HepG2 (cell line): ENCODE measurements at regions not wholly inside any gene's neighbourhood (a gene's known extent, or its start where the extent isn't known, plus 50 kb on each side); places are given as distances from the start of the nearest gene placed in this dataset.
A peak's percentile ranks its signal among the peaks of the same experiment; 100 is the strongest.

ENCODE experiments used
- BHLHE40 ChIP-seq: IDR thresholded peaks from 2 replicates; pipeline ENCODE4 v1.6.1; 2011; ENCODE audit warnings: low read length, improper control_type of control experiment
- DMAP1 ChIP-seq: IDR thresholded peaks from 2 replicates; pipeline ENCODE4 v1.6.1; 2016
- FOXK2 ChIP-seq: fragments of 450-650 bp; IDR thresholded peaks from 2 replicates; pipeline ENCODE4 v1.6.1; 2016
- FOXM1 ChIP-seq: sonication (generic); formaldehyde crosslinking; IDR thresholded peaks from 2 replicates; pipeline ENCODE4 v1.5.0; 2020; ENCODE audit warnings: missing genetic modification reagents
- FOXP4 ChIP-seq: sonication (generic); formaldehyde crosslinking; IDR thresholded peaks from 2 replicates; pipeline ENCODE4 v1.4.0; 2020; ENCODE audit warnings: missing genetic modification reagents
- GABPA ChIP-seq, 2 experiments: IDR thresholded peaks; 2 replicates each; pipeline ENCODE4 v1.6.1; 2011 to 2016; ENCODE audit warnings: low read depth in 2 of 2, low read length in 1 of 2, missing biosample characterization in 1 of 2, missing genetic modification characterization in 1 of 2
- JUNB ChIP-seq: sonication (generic); formaldehyde crosslinking; IDR thresholded peaks from 2 replicates; pipeline ENCODE4 v1.8.0; 2022; ENCODE audit warnings: missing genetic modification reagents, mild to moderate bottlenecking, borderline replicate concordance
- LRRFIP1 ChIP-seq: sonication (generic); formaldehyde crosslinking; conservative IDR thresholded peaks from 2 replicates; pipeline ENCODE4 v1.4.0; 2020; ENCODE audit warnings: missing genetic modification reagents
- RAD51 ChIP-seq: fragments of 450-650 bp; IDR thresholded peaks from 2 replicates; pipeline ENCODE4 v1.6.1; 2016; ENCODE audit warnings: borderline replicate concordance
- REPIN1 ChIP-seq: sonication (generic); formaldehyde crosslinking; IDR thresholded peaks from 2 replicates; pipeline ENCODE4 v1.8.0; 2022; ENCODE audit warnings: missing genetic modification reagents, low read depth, mild to moderate bottlenecking, borderline replicate concordance
- RXRA ChIP-seq: sonication (generic); formaldehyde crosslinking; IDR thresholded peaks from 2 replicates; pipeline ENCODE4 v1.5.1; 2020; ENCODE audit warnings: missing genetic modification reagents
- SMC3 ChIP-seq: IDR thresholded peaks from 2 replicates; pipeline ENCODE4 v1.6.1; 2011; ENCODE audit warnings: low read length, improper control_type of control experiment
- USF2 ChIP-seq, 2 experiments: sonication (generic) in 1 of 2; formaldehyde crosslinking in 1 of 2; IDR thresholded peaks; 2 replicates each; pipeline versions ENCODE4 v1.5.1 to v1.6.1; 2011 to 2020; ENCODE audit warnings: borderline replicate concordance in 1 of 2, low read depth in 1 of 2, low read length in 1 of 2, mild to moderate bottlenecking in 1 of 2, missing genetic modification reagents in 1 of 2, moderate library complexity in 1 of 2
- WIZ ChIP-seq: sonication (generic); formaldehyde crosslinking; IDR thresholded peaks from 2 replicates; pipeline ENCODE4 v1.5.1; 2020; ENCODE audit warnings: mild to moderate bottlenecking, missing genetic modification reagents
- ZBTB7A ChIP-seq: sonication (generic); formaldehyde crosslinking; IDR thresholded peaks from 2 replicates; pipeline ENCODE4 v1.8.0; 2022; ENCODE audit warnings: mild to moderate bottlenecking, missing genetic modification reagents
- ZC3H4 ChIP-seq: sonication (generic); formaldehyde crosslinking; IDR thresholded peaks from 2 replicates; pipeline ENCODE4 v1.4.0; 2020; ENCODE audit warnings: missing genetic modification reagents, borderline replicate concordance
- ZHX1 ChIP-seq: sonication (generic); formaldehyde crosslinking; IDR thresholded peaks from 2 replicates; pipeline ENCODE4 v1.8.1; 2022; ENCODE audit warnings: low read depth, mild to moderate bottlenecking, missing genetic modification reagents
- ZIK1 ChIP-seq: sonication (generic); formaldehyde crosslinking; IDR thresholded peaks from 2 replicates; pipeline ENCODE4 v1.5.0; 2020; ENCODE audit warnings: mild to moderate bottlenecking, low read depth, missing genetic modification reagents, borderline replicate concordance
- ZNF225 ChIP-seq: sonication (generic); formaldehyde crosslinking; IDR thresholded peaks from 2 replicates; pipeline ENCODE4 v1.4.0; 2020; ENCODE audit warnings: mild to moderate bottlenecking, missing genetic modification reagents
- ZNF629 ChIP-seq: sonication (generic); formaldehyde crosslinking; conservative IDR thresholded peaks from 2 replicates; pipeline ENCODE4 v1.5.0; 2020; ENCODE audit warnings: missing genetic modification reagents

GRCh38 chr9:129489838-129490582 lies 130.9 kb downstream of the C9orf50 start (continued):
- TF ChIP-seq LRRFIP1 (CRISPR knock-in tag) (no peak), FOXK2 (no peak), BHLHE40 (peak; percentile 21), JUNB (CRISPR knock-in tag) (no peak), ZNF629 (CRISPR knock-in tag) (no peak), ZC3H4 (peak; percentile 20; the same call in 1 of the 2 replicates), USF2 (IDR thresholded peaks at IDR 0.05; ENCODE audit: low read depth, low read length) (no peak), USF2 (CRISPR knock-in tag; IDR thresholded peaks at IDR 0.05; ENCODE audit: borderline replicate concordance) (no peak), ZNF225 (CRISPR knock-in tag) (peak; percentile 87), FOXM1 (no peak), FOXP4 (CRISPR knock-in tag) (peak; percentile 31; the same call in 1 of the 2 replicates), REPIN1 (0 out of 2 replicates have a peak, but pooled peaks have one; percentile 26), RXRA (CRISPR knock-in tag) (no peak), ZIK1 (CRISPR knock-in tag) (no peak), ZHX1 (0 out of 2 replicates have a peak, but pooled peaks have one; percentile 30), RAD51 (0 out of 2 replicates have a peak, but pooled peaks have one; percentile 12), WIZ (CRISPR knock-in tag) (no peak), GABPA (IDR thresholded peaks at IDR 0.05; ENCODE audit: low read depth, low read length) (no peak), GABPA (CRISPR knock-in tag; IDR thresholded peaks at IDR 0.05; ENCODE audit: low read depth) (no peak), SMC3 (no peak), ZBTB7A (CRISPR knock-in tag) (peak; percentile 65; the same call in 1 of the 2 replicates), DMAP1 (CRISPR knock-in tag) (peak; percentile 18; the same call in 1 of the 2 replicates)
